ENCODE measurements at regions not wholly inside any gene's neighbourhood (a gene's known extent, or its start where the extent isn't known, plus 50 kb on each side); places are given as distances from the start of the nearest gene placed in this dataset.

DNA sequence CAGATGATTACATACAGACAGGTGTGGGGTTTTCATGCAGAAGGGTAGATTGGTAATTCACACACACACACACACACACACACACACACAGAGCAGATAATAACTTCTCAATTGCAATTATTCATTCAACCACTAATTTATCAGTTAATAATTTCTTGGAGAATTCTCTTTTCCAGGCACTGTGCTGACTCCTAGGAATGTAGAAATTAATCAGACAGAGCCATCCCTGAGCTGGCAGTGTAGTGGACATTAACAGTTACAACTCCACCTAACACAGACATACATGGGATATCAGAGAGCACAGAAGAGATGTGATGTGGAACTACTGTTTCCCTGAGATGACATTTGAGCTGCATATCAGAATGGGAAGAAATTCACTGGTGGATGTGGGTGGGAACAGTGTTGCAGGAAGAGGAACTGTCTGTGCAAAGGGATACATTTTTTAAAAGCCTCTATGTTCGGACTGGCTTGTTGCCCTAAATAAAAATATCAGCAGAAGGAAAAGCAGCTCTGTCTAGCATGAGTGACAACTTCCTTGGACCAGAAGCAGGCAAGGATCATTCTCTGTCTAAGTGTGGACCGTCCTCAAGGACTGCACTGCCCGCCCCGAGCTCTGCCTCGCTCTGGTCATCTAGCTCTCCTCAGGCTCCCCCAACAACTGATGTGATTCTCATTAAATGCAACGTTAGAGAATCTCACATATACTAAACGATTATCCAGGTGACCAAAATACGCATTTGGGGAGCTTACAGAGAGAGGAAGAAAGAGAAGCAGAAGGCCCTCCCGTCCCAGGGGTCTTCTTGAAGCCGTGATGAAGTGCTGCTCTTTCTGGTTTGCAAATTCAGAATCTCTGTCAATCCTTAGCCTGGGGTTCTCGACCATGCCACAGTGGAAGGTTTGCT lies 173.4 kb upstream of the TRIB2 start:
- Histone ChIP-seq H3K79me2 (ENCODE audit: control insufficient read depth, insufficient read depth, low read length) (no peaks in the 10 kb centered on the region), H3K4me2 (ENCODE audit: control insufficient read depth, extremely low read depth, insufficient read depth, low read depth, low read length) (no peak overlapping the region), H3K27me3 (ENCODE audit: control insufficient read depth, extremely low read depth, insufficient read depth, low read length) (no peaks in the 10 kb centered on the region), H4K20me1 (ENCODE audit: control insufficient read depth, extremely low read depth, insufficient read depth, low read length) (no peaks in the 10 kb centered on the region), H3K9me1 (ENCODE audit: control insufficient read depth, extremely low read depth, insufficient read depth, low read length) (no peaks in the 10 kb centered on the region), H3K27ac (ENCODE audit: control insufficient read depth, insufficient read depth, low read length) (no peak overlapping the region), H3K4me3 (ENCODE audit: control insufficient read depth in 2 of 3, extremely low read depth in 1 of 3, insufficient read depth in 2 of 3, low read depth in 1 of 3, low read length in 3 of 3) (no peak overlapping the region), H3K4me1 (ENCODE audit: control insufficient read depth, extremely low read depth, insufficient read depth, low read length) (no peaks in the 10 kb centered on the region), H2AFZ (ENCODE audit: control insufficient read depth, low read length) (no peak overlapping the region), H3K36me3 (ENCODE audit: control insufficient read depth in 2 of 2, extremely low read depth in 1 of 2, insufficient read depth in 2 of 2, low read length in 2 of 2) (no peaks in the 10 kb centered on the region), H3K9me3 (ENCODE audit: control insufficient read depth, low read depth, low read length) (no peaks in the 10 kb centered on the region), H3K9ac (ENCODE audit: control insufficient read depth, extremely low read depth, insufficient read depth, low read length) (no peak overlapping the region)
- DNase-seq (ENCODE audit: low read depth, low spot score) = no peak
- no peak for TF ChIP-seq EZH2 (IDR thresholded peaks at IDR 0.05; ENCODE audit: low read length)
- TF ChIP-seq, protein P1, sequence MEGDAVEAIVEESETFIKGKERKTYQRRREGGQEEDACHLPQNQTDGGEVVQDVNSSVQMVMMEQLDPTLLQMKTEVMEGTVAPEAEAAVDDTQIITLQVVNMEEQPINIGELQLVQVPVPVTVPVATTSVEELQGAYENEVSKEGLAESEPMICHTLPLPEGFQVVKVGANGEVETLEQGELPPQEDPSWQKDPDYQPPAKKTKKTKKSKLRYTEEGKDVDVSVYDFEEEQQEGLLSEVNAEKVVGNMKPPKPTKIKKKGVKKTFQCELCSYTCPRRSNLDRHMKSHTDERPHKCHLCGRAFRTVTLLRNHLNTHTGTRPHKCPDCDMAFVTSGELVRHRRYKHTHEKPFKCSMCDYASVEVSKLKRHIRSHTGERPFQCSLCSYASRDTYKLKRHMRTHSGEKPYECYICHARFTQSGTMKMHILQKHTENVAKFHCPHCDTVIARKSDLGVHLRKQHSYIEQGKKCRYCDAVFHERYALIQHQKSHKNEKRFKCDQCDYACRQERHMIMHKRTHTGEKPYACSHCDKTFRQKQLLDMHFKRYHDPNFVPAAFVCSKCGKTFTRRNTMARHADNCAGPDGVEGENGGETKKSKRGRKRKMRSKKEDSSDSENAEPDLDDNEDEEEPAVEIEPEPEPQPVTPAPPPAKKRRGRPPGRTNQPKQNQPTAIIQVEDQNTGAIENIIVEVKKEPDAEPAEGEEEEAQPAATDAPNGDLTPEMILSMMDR (optimal IDR thresholded peaks at IDR 0.05 in 1 of 3, IDR thresholded peaks at IDR 0.05 in 1 of 3, conservative IDR thresholded peaks at IDR 0.05 in 1 of 3; ENCODE audit: extremely low read depth in 1 of 3, insufficient read depth in 2 of 3, low read length in 3 of 3) = no peak
- FAIRE-seq = no peak
- dilution Hi-C loops (cut with MboI; ENCODE audit: extremely low pct_ligation_motif_present, low sequenced_read_pairs) = no loop called here

DNA sequence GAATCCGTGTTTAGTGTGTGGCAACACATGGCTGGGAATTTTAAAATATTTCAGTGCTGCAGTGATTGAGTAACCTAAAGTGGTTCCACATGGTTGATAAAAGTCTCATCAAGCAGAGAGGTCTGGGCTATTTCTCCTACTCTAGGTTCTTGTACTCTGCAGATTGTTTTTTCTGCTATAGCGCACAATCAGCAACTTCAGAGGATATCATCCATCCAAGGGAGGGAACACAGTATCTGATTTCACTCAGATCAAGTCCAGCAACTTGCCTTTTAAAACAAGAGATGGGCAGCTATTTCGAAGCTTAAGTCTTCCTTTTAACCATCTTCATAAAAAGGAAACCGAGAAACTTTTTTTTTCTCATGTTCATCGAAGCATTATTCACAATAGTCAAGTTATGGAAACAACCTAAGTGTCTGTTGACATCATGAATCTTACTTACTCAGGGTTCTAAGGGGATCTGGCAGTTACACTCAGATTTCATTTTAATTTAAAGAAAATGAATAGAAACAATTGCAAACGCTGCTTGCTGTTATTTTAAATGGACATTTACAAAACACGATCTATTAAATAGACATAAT lies 172.7 kb upstream of the TRIB2 start:
- Histone ChIP-seq H3K4me2 (ENCODE audit: control insufficient read depth, extremely low read depth, insufficient read depth, low read depth, low read length) (no peak overlapping the region), H3K36me3 (ENCODE audit: control insufficient read depth in 2 of 2, extremely low read depth in 1 of 2, insufficient read depth in 2 of 2, low read length in 2 of 2) (no peaks in the 10 kb centered on the region), H3K4me1 (ENCODE audit: control insufficient read depth, extremely low read depth, insufficient read depth, low read length) (no peaks in the 10 kb centered on the region), H3K4me3 (ENCODE audit: control insufficient read depth in 2 of 3, extremely low read depth in 1 of 3, insufficient read depth in 2 of 3, low read depth in 1 of 3, low read length in 3 of 3) (no peak overlapping the region), H4K20me1 (ENCODE audit: control insufficient read depth, extremely low read depth, insufficient read depth, low read length) (no peaks in the 10 kb centered on the region), H3K27me3 (ENCODE audit: control insufficient read depth, extremely low read depth, insufficient read depth, low read length) (no peaks in the 10 kb centered on the region), H3K9ac (ENCODE audit: control insufficient read depth, extremely low read depth, insufficient read depth, low read length) (no peak overlapping the region), H3K9me1 (ENCODE audit: control insufficient read depth, extremely low read depth, insufficient read depth, low read length) (no peaks in the 10 kb centered on the region), H3K27ac (ENCODE audit: control insufficient read depth, insufficient read depth, low read length) (no peak overlapping the region), H2AFZ (ENCODE audit: control insufficient read depth, low read length) (no peak overlapping the region), H3K9me3 (ENCODE audit: control insufficient read depth, low read depth, low read length) (no peaks in the 10 kb centered on the region), H3K79me2 (ENCODE audit: control insufficient read depth, insufficient read depth, low read length) (no peaks in the 10 kb centered on the region)
- DNase-seq (ENCODE audit: low read depth, low spot score) = no peak
- no peak for FAIRE-seq
- dilution Hi-C loops (cut with MboI; ENCODE audit: extremely low pct_ligation_motif_present, low sequenced_read_pairs) = no loop called here
- TF ChIP-seq EZH2 (IDR thresholded peaks at IDR 0.05; ENCODE audit: low read length) = no peak
- TF ChIP-seq, protein P1 (optimal IDR thresholded peaks at IDR 0.05 in 1 of 3, IDR thresholded peaks at IDR 0.05 in 1 of 3, conservative IDR thresholded peaks at IDR 0.05 in 1 of 3; ENCODE audit: extremely low read depth in 1 of 3, insufficient read depth in 2 of 3, low read length in 3 of 3) = no peak
